EH (cell line): ENCODE measurements at regions not wholly inside any gene's neighbourhood (a gene's known extent, or its start where the extent isn't known, plus 50 kb on each side); places are given as distances from the start of the nearest gene placed in this dataset.

ENCODE experiments used
- DNase-seq: peaks from one replicate; pipeline ENCODE4 v3.0.0-alpha.2; 2015; ENCODE audit warnings: low read depth

- DNase-seq, result peak; percentile 25
Measured at GRCh38 chr10:71912431-71912830, 51.8 kb upstream of the CHST3 start.

GRCh38 chr10:71911296-71911953 is 52.8 kb upstream of the CHST3 start:
- DNase-seq, result peak; percentile 55

GRCh38 chr10:71909399-71910083 is 54.7 kb upstream of the CHST3 start:
- DNase-seq, result no peak

- no peak for DNase-seq
Measured at GRCh38 chr10:71908998-71909397, 55.2 kb upstream of the CHST3 start.

- DNase-seq, result no peak
Measured at GRCh38 chr10:71905164-71905563, 54.1 kb upstream of the PSAP start.

GRCh38 chr10:71903636-71904250 is 52.7 kb upstream of the PSAP start:
- DNase-seq, result peak; percentile 27

- no peak for DNase-seq
Measured at GRCh38 chr10:71902351-71902750, 51.3 kb upstream of the PSAP start.
